Vagina (tissue), 2 donors: ENCODE measurements at regions not wholly inside any gene's neighbourhood (a gene's known extent, or its start where the extent isn't known, plus 50 kb on each side); places are given as distances from the start of the nearest gene placed in this dataset.

ENCODE experiments used
- CTCF ChIP-seq, 3 experiments: fragments of 450-650 bp in 2 of 3; fragments of 200-600 bp in 1 of 3; sonication (generic) in 1 of 3; IDR thresholded peaks; one replicate each; pipeline ENCODE4 v1.5.1; 2017 to 2019; ENCODE audit warnings: antibody characterized with exemption in 3 of 3, mild to moderate bottlenecking in 2 of 3, moderate library complexity in 2 of 3
- POLR2A ChIP-seq, 2 donors: fragments of 450-650 bp; IDR thresholded peaks; one replicate each; pipeline ENCODE4 v1.6.1; 2017; ENCODE audit warnings: antibody characterized with exemption in 2 of 2, mild to moderate bottlenecking in 2 of 2, moderate library complexity in 2 of 2

GRCh38 chr5:6994097-6994496, 280.9 kb downstream of the TENT4A start:
- no peak for TF ChIP-seq CTCF (IDR thresholded peaks at IDR 0.05)
- no peak for TF ChIP-seq POLR2A (IDR thresholded peaks at IDR 0.05)
